H1 (cell line): ENCODE measurements at regions not wholly inside any gene's neighbourhood (a gene's known extent, or its start where the extent isn't known, plus 50 kb on each side); places are given as distances from the start of the nearest gene placed in this dataset.

Source experiments
- CTCF ChIA-PET: fragments of 300-600 bp; sonication (Branson Sonifier 250); formaldehyde crosslinking; loops from one replicate; lab custom pipeline; 2021; ENCODE audit not compliant: partially characterized antibody; lab: Charles Lee
- POLR2A ChIA-PET: fragments of 300-600 bp; sonication (Branson Sonifier 250); formaldehyde crosslinking; loops from one replicate; lab custom pipeline; 2021; ENCODE audit warnings: inconsistent platforms; ENCODE audit not compliant: partially characterized antibody; lab: Charles Lee
- DNase-seq, 2 experiments: peaks; one replicate each; pipeline versions ENCODE4 v3.0.0 to v3.0.0-alpha.2; 2010 to 2022; ENCODE audit warnings: low spot score in 2 of 2, low read depth in 1 of 2, mixed read lengths in 1 of 2
- FAIRE-seq: peaks from 2 replicates; lab custom pipeline; 2011; peaks lifted over from hg19 to GRCh38; lab: Jason Lieb, UNC
- H2AFZ ChIP-seq: 2 replicates; pipeline ENCODE4 v1.8.1; 2012; ENCODE audit warnings: low read length, inconsistent platforms
- H2AK5ac ChIP-seq: 2 replicates; pipeline ENCODE4 v1.6.1; 2013; ENCODE audit warnings: low read depth, low read length
- H2BK120ac ChIP-seq: replicated peaks from 2 replicates; pipeline ENCODE3; 2013; ENCODE audit warnings: low read depth, low read length, inconsistent platforms
- H2BK12ac ChIP-seq: 2 replicates; pipeline ENCODE4 v1.6.1; 2013; ENCODE audit warnings: low read depth, low read length
- H2BK15ac ChIP-seq: 2 replicates; pipeline ENCODE4 v1.6.1; 2013; ENCODE audit warnings: low read length
- H2BK20ac ChIP-seq: 2 replicates; pipeline ENCODE4 v1.6.1; 2013; ENCODE audit warnings: low read length
- H2BK5ac ChIP-seq: 2 replicates; pipeline ENCODE4 v1.6.1; 2013; ENCODE audit warnings: low read depth, low read length
- H3K14ac ChIP-seq: 2 replicates; pipeline ENCODE4 v1.6.1; 2013; ENCODE audit warnings: inconsistent platforms; ENCODE audit not compliant: insufficient read length
- H3K18ac ChIP-seq: 2 replicates; pipeline ENCODE4 v1.6.1; 2013; ENCODE audit warnings: low read length; ENCODE audit errors: extremely low read depth
- H3K23ac ChIP-seq: 2 replicates; pipeline ENCODE4 v1.6.1; 2013; ENCODE audit warnings: inconsistent platforms; ENCODE audit not compliant: insufficient read length
- H3K23me2 ChIP-seq: 2 replicates; pipeline ENCODE4 v1.6.1; 2013; ENCODE audit warnings: low read depth, low read length
- H3K27ac ChIP-seq: 2 replicates; pipeline ENCODE4 v1.6.1; 2011; ENCODE audit warnings: low read depth, low read length, inconsistent platforms
- H3K27me3 ChIP-seq, 4 experiments: replicated peaks in 1 of 4; 1 replicate in 1 of 4; 2 replicates in 3 of 4; pipeline versions ENCODE4 v1.6.1 to v1.8.1; 2011 to 2013; ENCODE audit warnings: low read length in 3 of 4, mild to moderate bottlenecking in 3 of 4, inconsistent platforms in 2 of 4, mixed read lengths in 2 of 4, moderate library complexity in 1 of 4; ENCODE audit not compliant: control insufficient read depth in 3 of 4, insufficient read depth in 3 of 4; ENCODE audit errors: extremely low read depth in 1 of 4
- H3K36me3 ChIP-seq, 4 experiments: 2 replicates each; pipeline versions ENCODE4 v1.6.1 to v1.8.1; 2011 to 2013; ENCODE audit warnings: mild to moderate bottlenecking in 4 of 4, low read length in 3 of 4, moderate library complexity in 2 of 4, control low read depth in 1 of 4, inconsistent platforms in 1 of 4; ENCODE audit not compliant: insufficient read depth in 4 of 4, control insufficient read depth in 2 of 4
- H3K4ac ChIP-seq: replicated peaks from 2 replicates; pipeline ENCODE3; 2013; ENCODE audit warnings: low read length, low read depth, mixed read lengths, inconsistent platforms; ENCODE audit not compliant: insufficient read length
- H3K4me1 ChIP-seq, 4 experiments: replicated peaks in 1 of 4; 1 replicate in 1 of 4; 2 replicates in 3 of 4; pipeline versions ENCODE4 v1.6.1 to v1.8.1; 2011 to 2013; ENCODE audit warnings: low read length in 3 of 4, inconsistent platforms in 2 of 4, mixed read lengths in 1 of 4; ENCODE audit not compliant: insufficient read depth in 4 of 4, control insufficient read depth in 3 of 4
- H3K4me2 ChIP-seq, 2 experiments: 2 replicates each; pipeline versions ENCODE4 v1.6.1 to v1.8.1; 2011 to 2013; ENCODE audit warnings: low read depth in 2 of 2, low read length in 2 of 2, control low read depth in 1 of 2, inconsistent platforms in 1 of 2, mild to moderate bottlenecking in 1 of 2; ENCODE audit not compliant: insufficient read depth in 1 of 2
- H3K4me3 ChIP-seq, 4 experiments: fragments of 200-600, 300-600 bp in 1 of 4; sonication (generic), shearing (Covaris generic), sonication (Bioruptor Twin) in 1 of 4; 2 replicates each; pipeline versions ENCODE4 v1.5.1 to v1.8.1; 2011 to 2016; ENCODE audit warnings: low read length in 4 of 4, low read depth in 3 of 4, control low read depth in 2 of 4, inconsistent platforms in 2 of 4, mild to moderate bottlenecking in 2 of 4, mixed read lengths in 1 of 4, moderate library complexity in 1 of 4; ENCODE audit not compliant: insufficient read depth in 2 of 4; ENCODE audit errors: extremely low read depth in 1 of 4
- H3K56ac ChIP-seq: replicated peaks from 2 replicates; pipeline ENCODE3; 2013; ENCODE audit warnings: low read depth, mild to moderate bottlenecking, mixed read lengths, low read length, inconsistent platforms; ENCODE audit not compliant: insufficient read length
- H3K79me1 ChIP-seq: 2 replicates; pipeline ENCODE4 v1.6.1; 2013; ENCODE audit warnings: low read depth, low read length, control low read depth
- H3K79me2 ChIP-seq, 2 experiments: 2 replicates each; pipeline versions ENCODE4 v1.6.1 to v1.8.1; 2012 to 2013; ENCODE audit warnings: low read length in 2 of 2, mild to moderate bottlenecking in 2 of 2, inconsistent platforms in 1 of 2; ENCODE audit not compliant: insufficient read depth in 2 of 2, control insufficient read depth in 1 of 2
- H3K9ac ChIP-seq, 4 experiments: replicated peaks in 1 of 4; 1 replicate in 1 of 4; 2 replicates in 3 of 4; pipeline versions ENCODE4 v1.6.1 to v1.8.1; 2011 to 2013; ENCODE audit warnings: low read depth in 3 of 4, low read length in 3 of 4, control low read depth in 2 of 4, mild to moderate bottlenecking in 2 of 4, moderate library complexity in 2 of 4, inconsistent platforms in 1 of 4; ENCODE audit errors: extremely low read depth in 1 of 4
- H3K9me3 ChIP-seq, 2 experiments: 2 replicates each; pipeline versions ENCODE4 v1.6.1 to v1.8.1; 2012 to 2013; ENCODE audit warnings: mild to moderate bottlenecking in 2 of 2, moderate library complexity in 2 of 2, control low read depth in 1 of 2, inconsistent platforms in 1 of 2, low read depth in 1 of 2, low read length in 1 of 2, mixed read lengths in 1 of 2; ENCODE audit not compliant: insufficient read depth in 2 of 2
- H4K20me1 ChIP-seq, 2 experiments: replicated peaks in 1 of 2; 2 replicates each; pipeline versions ENCODE3 to v1.8.1; 2011 to 2013; ENCODE audit warnings: inconsistent platforms in 2 of 2, low read length in 2 of 2, mild to moderate bottlenecking in 1 of 2; ENCODE audit not compliant: insufficient read depth in 2 of 2, control insufficient read depth in 1 of 2
- H4K5ac ChIP-seq: 2 replicates; pipeline ENCODE4 v1.6.1; 2013; ENCODE audit warnings: low read length, low read depth, mixed read lengths, inconsistent platforms; ENCODE audit not compliant: insufficient read length
- H4K8ac ChIP-seq: 2 replicates; pipeline ENCODE4 v1.8.0; 2013; ENCODE audit warnings: mild to moderate bottlenecking, moderate library complexity, low read length, inconsistent platforms; ENCODE audit not compliant: insufficient read depth; ENCODE audit errors: extremely low read depth
- H4K91ac ChIP-seq: replicated peaks from 2 replicates; pipeline ENCODE3; 2013; ENCODE audit warnings: low read length, mixed read lengths, inconsistent platforms; ENCODE audit not compliant: insufficient read length
- CHD1 ChIP-seq: IDR thresholded peaks from 2 replicates; pipeline ENCODE4 v1.6.1; 2012; ENCODE audit warnings: low read depth, low read length, improper control_type of control experiment
- MAFK ChIP-seq: IDR thresholded peaks from 2 replicates; pipeline ENCODE4 v1.6.1; 2012; ENCODE audit warnings: low read depth, mild to moderate bottlenecking, improper control_type of control experiment, low read length
- SIRT6 ChIP-seq: IDR thresholded peaks from one replicate; pipeline ENCODE4 v1.7.1; 2012; ENCODE audit warnings: low read length, inconsistent platforms
- SP1 ChIP-seq: IDR thresholded peaks from 2 replicates; pipeline ENCODE4 v1.6.1; 2011; ENCODE audit warnings: low read depth, low read length
- TCF12 ChIP-seq: IDR thresholded peaks from 2 replicates; pipeline ENCODE4 v1.6.1; 2011; ENCODE audit warnings: low read depth, mild to moderate bottlenecking, low read length
- YY1 ChIP-seq: IDR thresholded peaks from 2 replicates; pipeline ENCODE4 v1.6.1; 2011; ENCODE audit warnings: low read depth, mild to moderate bottlenecking, low read length

DNA sequence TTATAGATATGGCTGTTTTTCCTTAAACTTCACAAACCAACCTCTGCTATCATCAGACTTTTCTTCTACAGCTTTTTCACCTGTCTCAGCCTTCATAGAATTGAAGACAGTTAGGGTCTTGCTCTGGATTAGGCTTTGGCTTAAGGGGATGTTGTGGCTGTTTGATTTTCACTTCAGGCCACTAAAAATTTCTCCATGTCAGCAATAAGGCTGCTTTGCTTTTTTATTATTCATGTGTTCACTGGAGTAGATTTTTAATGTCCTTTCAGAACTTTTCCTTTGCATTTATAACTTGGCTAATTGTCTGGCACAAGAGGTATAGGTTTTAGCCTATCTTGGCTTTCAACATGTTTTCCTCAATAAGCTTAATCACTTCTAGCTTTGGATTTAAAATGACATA lies 392.6 kb downstream of the RFPL4B start:
- Histone ChIP-seq H4K5ac (no peak overlapping the region), H3K4me3 (no peak overlapping the region), H3K18ac (no peak overlapping the region), H2AK5ac (no peak overlapping the region), H2AFZ (no peak overlapping the region), H2BK20ac (no peak overlapping the region), H3K56ac (no peak overlapping the region), H3K27ac (no peak overlapping the region), H3K14ac (no peak overlapping the region), H4K91ac (no peak overlapping the region), H3K4me2 (no peak overlapping the region), H3K23me2 (no peaks in the 10 kb centered on the region), H3K4me1 (no peaks in the 10 kb centered on the region; a peak in 1 of 7 replicates), H2BK12ac (no peak overlapping the region), H3K23ac (no peak overlapping the region), H4K8ac (no peak overlapping the region), H3K9ac (no peak overlapping the region), H3K79me2 (no peaks in the 10 kb centered on the region), H3K4ac (no peak overlapping the region), H3K27me3 (no peaks in the 10 kb centered on the region), H4K20me1 (no peaks in the 10 kb centered on the region), H3K79me1 (no peaks in the 10 kb centered on the region), H3K9me3 (no peaks in the 10 kb centered on the region), H2BK120ac (no peak overlapping the region), H3K36me3 (no peaks in the 10 kb centered on the region), H2BK5ac (no peak overlapping the region), H2BK15ac (no peak overlapping the region)
- CTCF ChIA-PET: no interaction called here
- DNase-seq: no peak
- TF ChIP-seq YY1: no peak
- TF ChIP-seq CHD1: no peak
- no peak for TF ChIP-seq MAFK
- no peak for TF ChIP-seq TCF12
- TF ChIP-seq SIRT6: no peak
- TF ChIP-seq SP1: no peak
- POLR2A ChIA-PET: no interaction called here
- no peak for FAIRE-seq
